ENCODE measurements at regions not wholly inside any gene's neighbourhood (a gene's known extent, or its start where the extent isn't known, plus 50 kb on each side); places are given as distances from the start of the nearest gene placed in this dataset.

GRCh38 chr4:45954276-45954675, 169.6 kb downstream of the GABRG1 start:
- no peaks in the 10 kb centered on the region for H3F3A ChIP-seq (ENCODE audit: control insufficient read depth, insufficient read depth)
- H3K9me2 ChIP-seq (replicated peaks; ENCODE audit: control insufficient read depth, low read length), result no peaks in the 10 kb centered on the region; the same call in 1 of the 2 replicates
- no peaks in the 10 kb centered on the region for H3K27me3 ChIP-seq (ENCODE audit: control insufficient read depth, low read length)
- no peaks in the 10 kb centered on the region for H3K4me1 ChIP-seq (ENCODE audit: control insufficient read depth, low read length)
- no peak for TF ChIP-seq EZH2phosphoT487 (IDR thresholded peaks at IDR 0.05; ENCODE audit: borderline replicate concordance, low read length)
- TF ChIP-seq, protein P1, sequence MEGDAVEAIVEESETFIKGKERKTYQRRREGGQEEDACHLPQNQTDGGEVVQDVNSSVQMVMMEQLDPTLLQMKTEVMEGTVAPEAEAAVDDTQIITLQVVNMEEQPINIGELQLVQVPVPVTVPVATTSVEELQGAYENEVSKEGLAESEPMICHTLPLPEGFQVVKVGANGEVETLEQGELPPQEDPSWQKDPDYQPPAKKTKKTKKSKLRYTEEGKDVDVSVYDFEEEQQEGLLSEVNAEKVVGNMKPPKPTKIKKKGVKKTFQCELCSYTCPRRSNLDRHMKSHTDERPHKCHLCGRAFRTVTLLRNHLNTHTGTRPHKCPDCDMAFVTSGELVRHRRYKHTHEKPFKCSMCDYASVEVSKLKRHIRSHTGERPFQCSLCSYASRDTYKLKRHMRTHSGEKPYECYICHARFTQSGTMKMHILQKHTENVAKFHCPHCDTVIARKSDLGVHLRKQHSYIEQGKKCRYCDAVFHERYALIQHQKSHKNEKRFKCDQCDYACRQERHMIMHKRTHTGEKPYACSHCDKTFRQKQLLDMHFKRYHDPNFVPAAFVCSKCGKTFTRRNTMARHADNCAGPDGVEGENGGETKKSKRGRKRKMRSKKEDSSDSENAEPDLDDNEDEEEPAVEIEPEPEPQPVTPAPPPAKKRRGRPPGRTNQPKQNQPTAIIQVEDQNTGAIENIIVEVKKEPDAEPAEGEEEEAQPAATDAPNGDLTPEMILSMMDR (IDR thresholded peaks at IDR 0.05; ENCODE audit: low read depth, low read length, poor library complexity, severe bottlenecking), result no peak
- H3K79me2 ChIP-seq (ENCODE audit: control insufficient read depth, low read length), result no peaks in the 10 kb centered on the region
- no peak overlapping the region for H3K27ac ChIP-seq (ENCODE audit: low read depth, low read length)
- no peak overlapping the region for H3K4me2 ChIP-seq (ENCODE audit: low read length)
- H3K4me3 ChIP-seq (ENCODE audit: low read length), result no peak overlapping the region
- no peaks in the 10 kb centered on the region for H3K36me3 ChIP-seq (ENCODE audit: control insufficient read depth, low read length)
- H3K9me3 ChIP-seq (ENCODE audit: control insufficient read depth, insufficient read depth, low read length), result no peaks in the 10 kb centered on the region
- H4K20me1 ChIP-seq (ENCODE audit: control insufficient read depth, insufficient read depth, low read depth, low read length), result no peaks in the 10 kb centered on the region

DNA sequence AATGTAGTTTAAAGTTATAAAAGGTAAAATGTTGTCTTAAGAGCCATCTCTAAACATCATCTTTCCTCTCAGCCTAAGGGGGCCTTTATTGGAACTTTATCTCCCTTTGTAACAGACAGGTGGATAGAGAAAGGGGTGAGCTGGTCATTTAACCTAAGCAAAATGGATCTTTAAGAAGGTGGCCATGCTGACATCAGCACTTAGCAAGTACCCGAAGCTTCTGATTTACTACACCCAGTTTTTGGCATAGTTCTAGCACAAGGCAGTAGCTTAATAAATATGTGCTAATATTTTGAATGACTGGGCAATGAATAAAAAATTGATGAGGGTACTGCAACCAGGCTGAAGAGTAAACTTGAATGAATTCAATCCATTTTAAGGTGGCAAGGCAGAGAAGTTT, 172.7 kb downstream of the GABRG1 start:
- H3K9me3 ChIP-seq (ENCODE audit: control insufficient read depth, insufficient read depth, low read length), result no peaks in the 10 kb centered on the region

DNA sequence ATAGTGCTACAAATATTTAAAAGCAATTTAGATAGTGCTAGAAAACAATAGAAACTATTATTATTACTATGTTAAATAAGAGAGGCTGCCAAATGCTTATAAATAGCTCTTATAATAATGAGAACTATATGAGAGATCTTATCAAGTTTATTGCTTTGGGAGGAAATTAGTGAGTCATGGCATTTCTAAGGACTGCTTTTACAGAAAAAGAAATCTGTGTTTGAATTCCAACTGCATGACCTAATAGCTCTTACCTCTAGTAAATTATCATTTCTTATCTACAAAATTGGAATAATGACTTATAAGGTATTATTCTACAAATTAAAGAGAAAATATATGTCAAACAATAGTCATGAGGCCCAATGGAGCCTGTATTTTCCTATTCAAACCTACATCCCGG, 177.2 kb downstream of the GABRG1 start:
- Histone ChIP-seq H3K79me2 (ENCODE audit: control insufficient read depth, low read length) (no peaks in the 10 kb centered on the region), H3F3A (ENCODE audit: control insufficient read depth, insufficient read depth) (no peaks in the 10 kb centered on the region), H3K4me2 (ENCODE audit: low read length) (no peak overlapping the region), H3K27ac (ENCODE audit: low read depth, low read length) (no peak overlapping the region), H3K4me1 (ENCODE audit: control insufficient read depth, low read length) (no peaks in the 10 kb centered on the region), H3K9me2 (replicated peaks; ENCODE audit: control insufficient read depth, low read length) (no peaks in the 10 kb centered on the region), H3K36me3 (ENCODE audit: control insufficient read depth, low read length) (no peaks in the 10 kb centered on the region), H3K9me3 (ENCODE audit: control insufficient read depth, insufficient read depth, low read length) (no peaks in the 10 kb centered on the region), H4K20me1 (ENCODE audit: control insufficient read depth, insufficient read depth, low read depth, low read length) (no peaks in the 10 kb centered on the region), H3K27me3 (ENCODE audit: control insufficient read depth, low read length) (no peaks in the 10 kb centered on the region), H3K4me3 (ENCODE audit: low read length) (no peak overlapping the region)
- TF ChIP-seq, protein P1 (IDR thresholded peaks at IDR 0.05; ENCODE audit: low read depth, low read length, poor library complexity, severe bottlenecking), result no peak

More for the DNA sequence above, 172.7 kb downstream of the GABRG1 start:
- H3K27me3 ChIP-seq (ENCODE audit: control insufficient read depth, low read length), result no peaks in the 10 kb centered on the region
- H3K4me2 ChIP-seq (ENCODE audit: low read length), result no peak overlapping the region
- H3K36me3 ChIP-seq (ENCODE audit: control insufficient read depth, low read length), result no peaks in the 10 kb centered on the region
- H3K4me3 ChIP-seq (ENCODE audit: low read length), result no peak overlapping the region
- no peaks in the 10 kb centered on the region for H4K20me1 ChIP-seq (ENCODE audit: control insufficient read depth, insufficient read depth, low read depth, low read length)
- no peaks in the 10 kb centered on the region; the same call in 1 of the 2 replicates for H3K9me2 ChIP-seq (replicated peaks; ENCODE audit: control insufficient read depth, low read length)
- H3F3A ChIP-seq (ENCODE audit: control insufficient read depth, insufficient read depth), result no peaks in the 10 kb centered on the region
- no peak for TF ChIP-seq EZH2phosphoT487 (IDR thresholded peaks at IDR 0.05; ENCODE audit: borderline replicate concordance, low read length)
- TF ChIP-seq, protein P1 (IDR thresholded peaks at IDR 0.05; ENCODE audit: low read depth, low read length, poor library complexity, severe bottlenecking), result no peak
- H3K4me1 ChIP-seq (ENCODE audit: control insufficient read depth, low read length), result no peaks in the 10 kb centered on the region
- H3K27ac ChIP-seq (ENCODE audit: low read depth, low read length), result no peak overlapping the region
- no peaks in the 10 kb centered on the region for H3K79me2 ChIP-seq (ENCODE audit: control insufficient read depth, low read length)

DNA sequence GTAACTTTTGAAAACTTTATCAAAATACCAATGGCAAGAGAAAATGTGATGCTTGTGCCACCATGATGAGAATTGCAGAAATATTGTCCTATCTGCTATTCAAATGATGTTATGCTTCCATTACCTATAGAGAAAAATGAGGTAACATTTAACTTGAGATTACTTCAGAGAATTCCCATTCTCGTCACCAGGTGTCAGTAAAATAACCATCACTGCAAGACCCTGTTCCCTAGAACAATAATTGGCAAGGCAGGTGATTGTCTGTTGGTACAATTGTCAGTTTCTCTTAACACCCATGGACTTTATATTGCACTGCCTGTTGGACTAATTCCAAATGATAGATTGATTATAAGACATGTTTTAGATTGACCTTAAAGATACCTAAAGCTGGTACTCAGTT, 179.9 kb downstream of the GABRG1 start:
- Histone ChIP-seq H4K20me1 (ENCODE audit: control insufficient read depth, insufficient read depth, low read depth, low read length) (no peaks in the 10 kb centered on the region), H3K27me3 (ENCODE audit: control insufficient read depth, low read length) (no peaks in the 10 kb centered on the region), H3K4me1 (ENCODE audit: control insufficient read depth, low read length) (no peaks in the 10 kb centered on the region), H3F3A (ENCODE audit: control insufficient read depth, insufficient read depth) (no peaks in the 10 kb centered on the region), H3K79me2 (ENCODE audit: control insufficient read depth, low read length) (no peaks in the 10 kb centered on the region), H3K4me2 (ENCODE audit: low read length) (no peak overlapping the region), H3K4me3 (ENCODE audit: low read length) (no peak overlapping the region), H3K27ac (ENCODE audit: low read depth, low read length) (no peak overlapping the region), H3K9me3 (ENCODE audit: control insufficient read depth, insufficient read depth, low read length) (no peaks in the 10 kb centered on the region), H3K9me2 (replicated peaks; ENCODE audit: control insufficient read depth, low read length) (no peaks in the 10 kb centered on the region), H3K36me3 (ENCODE audit: control insufficient read depth, low read length) (no peaks in the 10 kb centered on the region)
- TF ChIP-seq, protein P1 (IDR thresholded peaks at IDR 0.05; ENCODE audit: low read depth, low read length, poor library complexity, severe bottlenecking), result no peak
- TF ChIP-seq EZH2phosphoT487 (IDR thresholded peaks at IDR 0.05; ENCODE audit: borderline replicate concordance, low read length), result no peak

Measured in DOHH2 (cell line).